RWPE2 (cell line): ENCODE measurements at regions not wholly inside any gene's neighbourhood (a gene's known extent, or its start where the extent isn't known, plus 50 kb on each side); places are given as distances from the start of the nearest gene placed in this dataset.

Experiments
- ATAC-seq: fragments of 200-7000 bp; cut with Tn5 transposase; 3 replicates; pipeline ENCODE4 v1.9.1; 2021; ENCODE audit warnings: low read depth
- DNase-seq: peaks from one replicate; pipeline ENCODE4 v3.0.0-alpha.2; 2020; ENCODE audit warnings: low spot score
- H3K27ac ChIP-seq: fragments of 450-650 bp; 2 replicates; pipeline ENCODE4 v1.5.1; 2017; ENCODE audit warnings: mild to moderate bottlenecking; ENCODE audit not compliant: poor library complexity, severe bottlenecking
- H3K27me3 ChIP-seq: fragments of 250-450 bp; sonication (Bioruptor Pico); 2 replicates; pipeline ENCODE4 v1.5.1; 2021; ENCODE audit warnings: mild to moderate bottlenecking, moderate library complexity; ENCODE audit not compliant: insufficient read depth, poor library complexity, severe bottlenecking
- H3K36me3 ChIP-seq: fragments of 250-450 bp; sonication (Bioruptor Pico); 2 replicates; pipeline ENCODE4 v1.5.1; 2020; ENCODE audit warnings: low read depth, mild to moderate bottlenecking, moderate library complexity
- H3K4me1 ChIP-seq: fragments of 250-450 bp; sonication (Bioruptor Pico); 2 replicates; pipeline ENCODE4 v1.5.1; 2021; ENCODE audit warnings: mild to moderate bottlenecking, moderate library complexity; ENCODE audit not compliant: insufficient read depth, poor library complexity, severe bottlenecking
- H3K4me3 ChIP-seq: fragments of 250-450 bp; sonication (Bioruptor Pico); 2 replicates; pipeline ENCODE4 v1.5.1; 2021; ENCODE audit warnings: mild to moderate bottlenecking, moderate library complexity; ENCODE audit not compliant: severe bottlenecking
- H3K9me3 ChIP-seq: fragments of 250-450 bp; sonication (Bioruptor Pico); 2 replicates; pipeline ENCODE4 v1.5.1; 2021; ENCODE audit warnings: mild to moderate bottlenecking, moderate library complexity; ENCODE audit not compliant: severe bottlenecking
- CTCF ChIP-seq: fragments of 450-650 bp; IDR thresholded peaks from one replicate; pipeline ENCODE4 v1.5.1; 2017; ENCODE audit warnings: mild to moderate bottlenecking, moderate library complexity; ENCODE audit not compliant: poor library complexity, severe bottlenecking

GRCh38 chr2:241990466-241990865 is 120.9 kb downstream of the RTP5 start:
- H3K9me3 ChIP-seq: no peaks in the 10 kb centered on the region
- H3K36me3 ChIP-seq: no peaks in the 10 kb centered on the region
- no peaks in the 10 kb centered on the region for H3K4me1 ChIP-seq
- H3K27ac ChIP-seq: no peak overlapping the region
- TF ChIP-seq CTCF: no peak
- DNase-seq (no peak), ATAC-seq (no peak)
- no peaks in the 10 kb centered on the region for H3K27me3 ChIP-seq
- no peak overlapping the region for H3K4me3 ChIP-seq

GRCh38 chr2:241991299-241991698 is 121.8 kb downstream of the RTP5 start:
- Histone ChIP-seq H3K27ac (no peak overlapping the region), H3K36me3 (no peaks in the 10 kb centered on the region), H3K4me3 (no peak overlapping the region), H3K9me3 (no peaks in the 10 kb centered on the region), H3K27me3 (no peaks in the 10 kb centered on the region), H3K4me1 (no peaks in the 10 kb centered on the region)
- no peak for TF ChIP-seq CTCF
- no peak for ATAC-seq
- DNase-seq: no peak

GRCh38 chr2:241992753-241993152 is 123.2 kb downstream of the RTP5 start:
- H3K27me3 ChIP-seq: no peaks in the 10 kb centered on the region
- ATAC-seq: no peak
- no peak for TF ChIP-seq CTCF

GRCh38 chr2:241993386-241994005 is 124.0 kb downstream of the RTP5 start:
- no peak overlapping the region for H3K4me3 ChIP-seq
- H3K9me3 ChIP-seq: no peaks in the 10 kb centered on the region
- DNase-seq (no peak), ATAC-seq (no peak)
- H3K27ac ChIP-seq: no peak overlapping the region
- no peaks in the 10 kb centered on the region for H3K36me3 ChIP-seq
- TF ChIP-seq CTCF: no peak
- no peaks in the 10 kb centered on the region for H3K27me3 ChIP-seq
- H3K4me1 ChIP-seq: no peaks in the 10 kb centered on the region

More at GRCh38 chr2:241992753-241993152, 123.2 kb downstream of the RTP5 start:
- no peaks in the 10 kb centered on the region for H3K9me3 ChIP-seq
- H3K36me3 ChIP-seq: no peaks in the 10 kb centered on the region
- H3K4me1 ChIP-seq: no peaks in the 10 kb centered on the region
- no peak overlapping the region for H3K27ac ChIP-seq
- DNase-seq: no peak
- no peak overlapping the region for H3K4me3 ChIP-seq

GRCh38 chr2:241994086-241994485 is 124.6 kb downstream of the RTP5 start:
- TF ChIP-seq CTCF: no peak
- no peak for ATAC-seq
- Histone ChIP-seq H3K4me3 (no peak overlapping the region), H3K36me3 (no peaks in the 10 kb centered on the region), H3K4me1 (no peaks in the 10 kb centered on the region), H3K9me3 (no peaks in the 10 kb centered on the region), H3K27me3 (no peaks in the 10 kb centered on the region), H3K27ac (no peak overlapping the region)
- no peak for DNase-seq
